ENCODE measurements at regions not wholly inside any gene's neighbourhood (a gene's known extent, or its start where the extent isn't known, plus 50 kb on each side); places are given as distances from the start of the nearest gene placed in this dataset.
A peak's percentile ranks its signal among the peaks of the same experiment; 100 is the strongest.
"Not testable (repeated sequence)": the region's sequence is repeated elsewhere in the genome, so short reads cannot be mapped to it uniquely, and the experiment has no call there.

GRCh38 chr1:200279810-200280411 is 129.9 kb downstream of the ZNF281 start:
- DNase-seq = peak; percentile 34

DNA sequence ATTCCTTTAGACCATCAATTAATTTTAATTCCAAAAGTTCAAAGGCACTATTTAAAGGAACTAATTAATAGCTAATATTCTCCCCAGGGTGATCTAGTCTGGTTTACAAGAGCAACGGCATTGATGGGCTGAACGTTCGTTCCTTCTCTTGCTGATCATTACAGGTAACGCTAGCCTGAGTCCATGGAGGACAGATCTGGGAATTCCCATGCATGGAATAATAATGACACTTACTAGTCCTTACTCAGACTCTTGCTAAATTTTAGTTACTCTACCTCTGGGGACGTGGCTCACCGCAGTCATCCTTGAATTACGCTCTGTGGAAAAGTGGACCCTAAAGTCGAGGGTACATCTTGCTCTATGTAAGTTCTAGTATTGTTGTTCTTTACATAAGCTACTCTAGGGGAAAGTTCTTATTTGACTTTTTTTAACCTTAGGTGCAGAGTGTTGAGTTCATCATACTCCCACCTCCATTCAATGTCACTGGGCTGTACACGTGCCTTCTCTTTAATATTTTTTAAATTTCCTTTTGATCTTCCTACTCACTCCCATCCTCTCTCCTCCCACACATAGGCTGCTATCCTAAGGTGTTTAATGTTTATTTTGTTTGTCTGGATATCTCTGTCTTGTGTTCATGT is 133.9 kb downstream of the ZNF281 start:
- DNase-seq = no peak

- peak; percentile 50 for DNase-seq
Measured at GRCh38 chr1:200275415-200275814, 134.4 kb downstream of the ZNF281 start.

GRCh38 chr1:200274116-200274515 is 135.7 kb downstream of the ZNF281 start:
- DNase-seq = no peak

- no peak for DNase-seq
Measured at GRCh38 chr1:200272481-200273068, 137.3 kb downstream of the ZNF281 start.

DNA sequence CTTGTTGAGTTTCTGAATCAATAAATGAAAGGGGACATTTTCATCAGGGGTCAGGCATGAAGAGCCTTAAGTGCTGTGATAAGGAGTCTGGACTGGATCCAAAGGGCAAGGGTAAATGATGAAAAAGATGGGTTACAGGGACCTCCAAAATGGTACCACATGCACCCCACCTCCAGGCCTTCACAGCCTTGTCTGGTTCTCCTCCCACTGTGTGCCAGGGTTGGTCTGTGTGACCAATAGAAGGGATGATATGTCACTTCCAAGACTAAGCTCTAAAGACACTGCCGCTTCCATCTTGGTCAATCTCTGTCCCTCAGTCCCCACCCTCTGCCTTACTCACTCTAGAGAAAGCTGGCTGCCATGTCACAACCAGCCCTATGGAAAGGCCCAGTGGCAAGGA is 140.6 kb downstream of the ZNF281 start:
- no peak for DNase-seq

DNA sequence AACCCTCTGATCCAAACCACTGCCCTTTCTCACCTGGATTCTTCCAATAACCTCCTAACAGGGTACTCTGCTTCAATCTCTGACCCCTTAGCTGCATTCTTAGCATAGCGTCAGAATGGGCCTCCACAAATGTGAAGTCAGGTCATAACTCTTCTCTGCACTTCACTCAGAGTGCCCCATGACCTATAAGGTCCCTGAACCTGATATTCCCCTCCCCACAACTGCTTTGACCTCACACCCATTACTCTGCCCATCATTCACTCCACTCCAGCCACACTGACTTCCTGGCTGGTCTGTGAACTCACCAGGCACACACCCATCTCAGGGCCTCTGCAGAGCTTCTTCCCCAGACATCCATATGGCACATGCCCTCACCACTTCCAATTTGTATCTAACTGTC is 141.9 kb downstream of the ZNF281 start:
- DNase-seq = no peak

GRCh38 chr1:200267458-200267857 is 142.4 kb downstream of the ZNF281 start:
- no peak for DNase-seq

GRCh38 chr1:200266871-200267270 is 143.0 kb downstream of the ZNF281 start:
- no peak for DNase-seq

GRCh38 chr1:200265881-200266280 is 144.0 kb downstream of the ZNF281 start:
- DNase-seq = no peak

DNA sequence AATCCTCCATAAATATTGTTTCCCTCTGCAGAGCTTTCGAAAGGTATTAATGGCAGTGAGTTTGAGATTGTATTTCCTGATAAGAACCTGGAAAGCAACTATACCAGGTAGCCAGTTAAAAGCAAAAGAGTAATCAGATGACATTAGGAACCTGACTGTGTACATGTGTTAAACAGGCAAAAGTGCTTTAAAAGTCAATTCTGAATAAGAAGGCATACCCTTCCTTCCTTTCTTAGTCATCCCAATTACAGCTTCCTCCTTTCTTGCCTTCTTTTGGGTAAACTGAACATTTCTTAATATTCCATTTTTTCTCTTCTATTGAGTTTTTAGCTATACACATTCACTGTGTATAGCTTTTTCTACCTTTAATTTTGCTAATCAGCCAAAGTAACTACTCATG is 144.7 kb downstream of the ZNF281 start:
- DNase-seq = no peak

DNA sequence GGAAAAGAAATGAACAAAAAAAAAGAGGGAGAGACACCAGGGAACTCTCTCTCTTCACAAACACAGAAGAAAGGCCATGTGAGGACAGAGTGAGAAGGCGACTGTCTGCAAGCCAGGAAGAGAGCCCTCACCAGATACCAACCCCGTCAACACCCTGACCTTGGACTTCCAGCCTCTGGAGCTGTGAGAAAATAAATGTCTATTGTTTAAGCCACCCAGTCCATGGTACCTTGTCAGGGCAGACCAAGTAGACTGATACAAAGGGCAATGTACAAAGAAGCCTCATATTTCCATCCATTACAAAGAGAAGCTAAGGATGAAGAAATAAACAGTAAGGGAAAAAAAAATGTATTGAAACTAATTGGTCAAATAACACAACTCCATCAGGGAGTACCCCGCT is 146.6 kb downstream of the ZNF281 start:
- DNase-seq = no peak

GRCh38 chr1:200262326-200262965 is 147.4 kb downstream of the ZNF281 start:
- no peak for DNase-seq

- no peak for DNase-seq
Measured at GRCh38 chr1:200260597-200261335, 149.1 kb downstream of the ZNF281 start.

- DNase-seq = peak; percentile 42
Measured at GRCh38 chr1:200258447-200259375, 151.1 kb downstream of the ZNF281 start.

- no peak for DNase-seq
Measured at GRCh38 chr1:200257235-200257634, 152.6 kb downstream of the ZNF281 start.

GRCh38 chr1:200254602-200255001 is 155.2 kb downstream of the ZNF281 start:
- DNase-seq = not testable (repeated sequence)

- no peak for DNase-seq
Measured at GRCh38 chr1:200253774-200254495, 155.9 kb downstream of the ZNF281 start.

- DNase-seq = no peak
Measured at GRCh38 chr1:200252531-200252930, 157.3 kb downstream of the ZNF281 start.

DNA sequence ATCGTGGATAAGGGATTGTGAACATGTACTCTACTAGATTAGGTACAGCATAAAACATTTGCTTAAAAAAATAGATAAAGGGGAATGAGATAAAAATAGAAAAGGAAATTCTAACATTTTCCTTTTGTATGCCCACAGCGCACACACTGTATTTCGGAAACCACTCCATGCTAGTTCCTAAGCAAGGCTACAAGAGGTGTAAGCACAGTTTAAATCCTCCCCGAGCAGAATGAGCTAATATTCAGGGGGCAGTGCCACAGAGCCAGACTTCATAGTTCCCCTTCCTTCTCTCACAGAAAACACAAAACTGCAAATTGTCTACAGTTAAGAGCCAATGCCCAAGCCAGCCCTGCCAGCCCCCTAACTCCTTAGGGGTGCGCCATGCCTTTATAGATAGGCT is 159.4 kb downstream of the ZNF281 start:
- DNase-seq = no peak

GRCh38 chr1:200248541-200248940 is 161.3 kb downstream of the ZNF281 start:
- DNase-seq = no peak

DNA sequence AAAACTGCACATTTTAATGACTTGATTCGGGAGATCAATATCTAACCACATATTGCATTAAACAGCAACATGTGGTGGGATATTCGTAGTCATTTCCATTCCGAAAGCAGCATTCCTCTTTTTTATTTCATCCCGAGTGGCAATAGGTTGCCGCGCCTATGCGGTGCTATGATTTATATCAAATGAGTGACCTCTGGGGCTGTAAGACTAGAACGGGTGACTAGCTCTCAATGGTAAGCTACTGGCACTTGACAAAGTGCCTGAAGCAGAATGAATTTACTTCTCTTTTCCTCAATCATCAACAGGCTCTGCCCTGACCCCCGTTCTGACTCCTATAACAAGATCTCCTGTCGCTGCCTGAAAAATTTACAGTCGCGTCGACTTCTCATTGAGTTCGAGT is 162.3 kb downstream of the ZNF281 start:
- DNase-seq = no peak

Data from hematopoietic multipotent progenitor cell treated with erythropoietin and hydrocortisone succinate and interleukin-3 and kit ligand, for 8 days (in vitro differentiated cells).